ENCODE measurements at regions not wholly inside any gene's neighbourhood (a gene's known extent, or its start where the extent isn't known, plus 50 kb on each side); places are given as distances from the start of the nearest gene placed in this dataset.

DNA sequence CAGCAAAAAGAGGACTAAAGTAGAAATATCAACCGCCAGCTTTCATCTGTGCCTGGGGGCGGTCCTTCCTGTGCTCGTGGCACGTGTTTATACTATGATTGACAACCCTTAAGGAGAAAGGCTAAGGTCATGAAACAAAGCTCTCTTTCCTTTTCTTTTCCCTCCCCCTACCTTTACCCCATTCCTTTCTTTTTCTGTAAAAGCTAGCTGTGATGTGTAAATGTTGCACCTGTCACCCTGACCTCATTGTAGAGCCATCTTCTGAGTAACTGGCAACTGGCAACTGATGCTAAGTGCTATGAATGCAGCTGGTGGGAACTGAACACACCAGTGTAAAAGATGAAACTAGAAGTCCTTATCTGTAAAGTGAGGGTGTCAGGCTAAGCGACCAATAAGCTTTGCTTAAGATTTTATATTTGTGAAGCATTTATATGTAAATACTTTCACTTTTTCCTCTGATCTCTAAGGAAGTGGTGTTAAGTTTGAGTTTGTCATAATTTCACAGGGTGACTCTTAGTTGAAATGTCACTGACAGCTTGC lies 102.8 kb upstream of the BCAT1 start:
- ChIA-PET POLR2A (no interaction called here), CTCF (interaction anchor here (0.8 to 1.1 kb wide), 2 partner anchors 12 to 103 kb away, joined by 3 read pairs; no protein-coding TSS in a partner anchor)
- no peak for DNase-seq
- Histone ChIP-seq H3F3A (replicated peaks; ENCODE audit: insufficient read depth) (no peaks in the 10 kb centered on the region), H3K4me2 (no peak overlapping the region), H3K9me3 (0 out of 2 replicates have a peak, but pooled peaks cover 4% of the 10 kb centered on the region), H3K27me3 (ENCODE audit: insufficient read depth) (no peaks in the 10 kb centered on the region; the same call in 1 of the 2 replicates), H3K79me2 (ENCODE audit: insufficient read depth) (no peaks in the 10 kb centered on the region), H2AFZ (ENCODE audit: low read depth) (no peak overlapping the region), H3K36me3 (replicated peaks in 1 of 2; ENCODE audit: control insufficient read depth in 1 of 2, insufficient read depth in 2 of 2, low read length in 1 of 2) (no peaks in the 10 kb centered on the region), H3K9ac (no peak overlapping the region), H3K27ac (ENCODE audit: low read depth in 2 of 2, low read length in 1 of 2) (no peak overlapping the region), H3K4me3 (ENCODE audit: low read depth in 2 of 2, low read length in 1 of 2) (no peak overlapping the region), H3K9me2 (no peaks in the 10 kb centered on the region), H3K4me1 (ENCODE audit: control insufficient read depth in 1 of 2, insufficient read depth in 2 of 2, low read depth in 1 of 2, low read length in 1 of 2) (no peaks in the 10 kb centered on the region; a peak in 1 of 4 replicates), H4K20me1 (ENCODE audit: insufficient read depth) (no peaks in the 10 kb centered on the region)
- TF ChIP-seq SMC3 (IDR thresholded peaks at IDR 0.05; ENCODE audit: low read depth, low read length): no peak
- no peak for TF ChIP-seq TEAD4 (IDR thresholded peaks at IDR 0.05; ENCODE audit: borderline replicate concordance, insufficient read depth)
- no peak for TF ChIP-seq RAD21 (IDR thresholded peaks at IDR 0.05; ENCODE audit: low read length)
- TF ChIP-seq MXI1 (IDR thresholded peaks at IDR 0.05; ENCODE audit: low read depth, low read length): no peak
- TF ChIP-seq, protein P1, sequence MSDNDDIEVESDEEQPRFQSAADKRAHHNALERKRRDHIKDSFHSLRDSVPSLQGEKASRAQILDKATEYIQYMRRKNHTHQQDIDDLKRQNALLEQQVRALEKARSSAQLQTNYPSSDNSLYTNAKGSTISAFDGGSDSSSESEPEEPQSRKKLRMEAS (IDR thresholded peaks at IDR 0.05; ENCODE audit: low read depth): no peak
- TF ChIP-seq, protein P2, sequence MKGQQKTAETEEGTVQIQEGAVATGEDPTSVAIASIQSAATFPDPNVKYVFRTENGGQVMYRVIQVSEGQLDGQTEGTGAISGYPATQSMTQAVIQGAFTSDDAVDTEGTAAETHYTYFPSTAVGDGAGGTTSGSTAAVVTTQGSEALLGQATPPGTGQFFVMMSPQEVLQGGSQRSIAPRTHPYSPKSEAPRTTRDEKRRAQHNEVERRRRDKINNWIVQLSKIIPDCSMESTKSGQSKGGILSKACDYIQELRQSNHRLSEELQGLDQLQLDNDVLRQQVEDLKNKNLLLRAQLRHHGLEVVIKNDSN (IDR thresholded peaks at IDR 0.05; ENCODE audit: borderline replicate concordance, low read depth): no peak
- 65% methylated on average over 5 of the region's 5 CpGs for WGBS (ENCODE audit: low lambda C conversion rate)

DNA sequence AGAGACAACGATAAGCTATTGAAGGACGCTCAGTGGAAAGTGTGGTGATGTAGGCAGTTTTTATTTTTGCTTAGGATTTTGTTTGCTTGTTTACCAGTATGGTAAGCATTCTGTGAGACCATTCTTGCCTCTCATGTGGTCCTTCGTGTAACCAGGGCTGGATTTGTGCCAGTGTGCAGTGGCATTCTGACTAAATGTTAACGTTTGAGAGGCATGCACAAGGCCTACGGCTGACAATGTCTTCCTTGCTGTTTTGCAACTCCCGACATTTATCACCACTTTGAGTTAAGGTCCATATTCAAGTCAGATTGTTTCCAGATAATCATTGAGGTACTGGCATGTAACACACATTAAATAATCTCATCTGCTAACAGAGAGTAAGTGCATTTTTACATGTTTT lies 102.3 kb upstream of the BCAT1 start:
- Histone ChIP-seq H3K79me2 (ENCODE audit: insufficient read depth) (no peaks in the 10 kb centered on the region), H3K36me3 (replicated peaks in 1 of 2; ENCODE audit: control insufficient read depth in 1 of 2, insufficient read depth in 2 of 2, low read length in 1 of 2) (peaks cover 0 to 5% of the 10 kb centered on the region in 2 experiments), H3K27me3 (ENCODE audit: insufficient read depth) (no peaks in the 10 kb centered on the region; the same call in 1 of the 2 replicates), H3K9me3 (peaks cover 6% of the 10 kb centered on the region; the same call in 1 of the 2 replicates), H3K9ac (no peak overlapping the region), H3K27ac (ENCODE audit: low read depth in 2 of 2, low read length in 1 of 2) (no peak overlapping the region), H4K20me1 (ENCODE audit: insufficient read depth) (no peaks in the 10 kb centered on the region), H3K4me1 (ENCODE audit: control insufficient read depth in 1 of 2, insufficient read depth in 2 of 2, low read depth in 1 of 2, low read length in 1 of 2) (no peaks in the 10 kb centered on the region; a peak in 1 of 4 replicates), H3K4me2 (no peak overlapping the region), H3K4me3 (ENCODE audit: low read depth in 2 of 2, low read length in 1 of 2) (no peak overlapping the region), H2AFZ (ENCODE audit: low read depth) (no peak overlapping the region), H3K9me2 (no peaks in the 10 kb centered on the region), H3F3A (replicated peaks; ENCODE audit: insufficient read depth) (no peaks in the 10 kb centered on the region)
- ChIA-PET CTCF (interaction anchor here (0.8 to 1.1 kb wide), 2 partner anchors 12 to 103 kb away, joined by 3 read pairs; no protein-coding TSS in a partner anchor), POLR2A (no interaction called here)
- DNase-seq: no peak
- no peak for TF ChIP-seq FOXJ3 (CRISPR knock-in tag; IDR thresholded peaks at IDR 0.05)
- TF ChIP-seq, protein P3, sequence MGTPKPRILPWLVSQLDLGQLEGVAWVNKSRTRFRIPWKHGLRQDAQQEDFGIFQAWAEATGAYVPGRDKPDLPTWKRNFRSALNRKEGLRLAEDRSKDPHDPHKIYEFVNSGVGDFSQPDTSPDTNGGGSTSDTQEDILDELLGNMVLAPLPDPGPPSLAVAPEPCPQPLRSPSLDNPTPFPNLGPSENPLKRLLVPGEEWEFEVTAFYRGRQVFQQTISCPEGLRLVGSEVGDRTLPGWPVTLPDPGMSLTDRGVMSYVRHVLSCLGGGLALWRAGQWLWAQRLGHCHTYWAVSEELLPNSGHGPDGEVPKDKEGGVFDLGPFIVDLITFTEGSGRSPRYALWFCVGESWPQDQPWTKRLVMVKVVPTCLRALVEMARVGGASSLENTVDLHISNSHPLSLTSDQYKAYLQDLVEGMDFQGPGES (IDR thresholded peaks at IDR 0.05; ENCODE audit: low read depth, low read length): no peak
- no peak for TF ChIP-seq GATA2 (CRISPR knock-in tag; IDR thresholded peaks at IDR 0.05)
- TF ChIP-seq JUND (IDR thresholded peaks at IDR 0.05): no peak
- TF ChIP-seq, protein P4, sequence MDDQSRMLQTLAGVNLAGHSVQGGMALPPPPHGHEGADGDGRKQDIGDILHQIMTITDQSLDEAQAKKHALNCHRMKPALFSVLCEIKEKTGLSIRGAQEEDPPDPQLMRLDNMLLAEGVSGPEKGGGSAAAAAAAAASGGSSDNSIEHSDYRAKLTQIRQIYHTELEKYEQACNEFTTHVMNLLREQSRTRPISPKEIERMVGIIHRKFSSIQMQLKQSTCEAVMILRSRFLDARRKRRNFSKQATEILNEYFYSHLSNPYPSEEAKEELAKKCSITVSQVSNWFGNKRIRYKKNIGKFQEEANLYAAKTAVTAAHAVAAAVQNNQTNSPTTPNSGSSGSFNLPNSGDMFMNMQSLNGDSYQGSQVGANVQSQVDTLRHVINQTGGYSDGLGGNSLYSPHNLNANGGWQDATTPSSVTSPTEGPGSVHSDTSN (IDR thresholded peaks at IDR 0.05): no peak
- 73% methylated on average over 6 of the region's 6 CpGs for WGBS (ENCODE audit: low lambda C conversion rate)
